ENCODE measurements at regions not wholly inside any gene's neighbourhood (a gene's known extent, or its start where the extent isn't known, plus 50 kb on each side); places are given as distances from the start of the nearest gene placed in this dataset.

DNA sequence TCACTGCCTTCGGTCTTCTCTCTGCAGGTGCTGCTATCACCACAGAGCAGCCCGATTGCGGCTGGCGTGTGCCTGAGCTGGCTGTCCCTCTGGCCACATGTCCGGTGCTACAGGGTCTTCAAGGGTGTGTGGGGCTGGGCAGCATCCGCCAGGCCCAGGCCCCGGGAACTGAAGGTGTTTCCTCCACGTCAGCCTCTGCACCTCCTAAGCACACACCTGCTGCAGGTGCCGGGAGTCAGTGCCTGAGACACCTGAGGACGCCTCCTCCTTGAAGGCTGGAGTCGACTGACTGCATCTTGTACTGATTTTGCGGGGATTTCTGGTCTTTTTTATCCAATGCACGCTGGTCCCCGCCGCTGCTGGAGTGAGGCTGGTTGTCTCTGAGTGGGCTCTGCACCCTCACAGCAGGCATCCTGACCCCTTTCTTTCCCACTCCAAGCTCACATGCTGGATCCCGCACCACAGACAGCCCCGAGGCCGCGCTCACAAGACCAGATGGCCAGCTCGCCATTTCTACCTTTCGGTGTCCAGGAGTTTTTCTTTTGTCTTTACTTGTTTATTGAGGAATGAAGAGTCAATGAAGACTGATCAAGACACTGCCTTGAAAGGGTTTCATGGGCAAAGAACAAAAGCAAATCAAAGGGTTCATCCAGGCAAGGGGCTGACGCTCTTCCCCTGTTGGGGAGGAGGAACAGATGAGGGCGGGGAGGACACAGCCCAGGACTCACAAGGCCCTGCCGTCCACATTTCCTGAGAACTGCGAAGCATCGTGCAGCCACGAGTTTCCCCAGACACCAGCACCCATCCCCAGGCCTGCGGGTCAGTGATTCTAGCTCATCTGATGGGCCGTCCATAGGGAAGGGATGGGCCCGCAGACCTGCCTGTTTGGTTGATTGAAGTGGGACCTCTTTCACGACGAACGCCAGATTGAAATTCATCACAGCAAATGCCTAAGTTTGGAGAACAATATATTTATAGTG, 203.8 kb upstream of the SOX1 start:
- peaks cover 0 to 14% (median 5%) of the 10 kb centered on the region in 11 donors for H3K9me3 Mint-ChIP-seq
- no peaks in the 10 kb centered on the region for H3K36me3 ChIP-seq (ENCODE audit: control insufficient read depth in 2 of 3, insufficient read depth in 3 of 3, low read length in 3 of 3)
- ChIA-PET CTCF (no interaction called here), POLR2A (no interaction called here)
- no peak overlapping the region for H3K27ac ChIP-seq (ENCODE audit: low read depth, low read length)
- H3K27ac Mint-ChIP-seq: no peak overlapping the region
- peaks cover 0 to 11% (median 0%) of the 10 kb centered on the region in 5 donors for H3K27me3 Mint-ChIP-seq
- no peak for DNase-seq
- ATAC-seq: no peak
- H3K9me3 ChIP-seq (ENCODE audit: control insufficient read depth in 2 of 3, low read length in 3 of 3): peaks cover 0 to 3% (median 0%) of the 10 kb centered on the region in 3 experiments
- H3K4me3 ChIP-seq (ENCODE audit: low read length): no peak overlapping the region
- H3K4me1 ChIP-seq (ENCODE audit: control insufficient read depth in 2 of 2, insufficient read depth in 2 of 2, low read length in 2 of 2): no peaks in the 10 kb centered on the region
- H3K27me3 ChIP-seq (ENCODE audit: control insufficient read depth in 2 of 2, insufficient read depth in 2 of 2, low read length in 2 of 2): no peaks in the 10 kb centered on the region
- H3K4me3 Mint-ChIP-seq: no peak overlapping the region
- H3K36me3 Mint-ChIP-seq: no peaks in the 10 kb centered on the region
- H3K4me1 Mint-ChIP-seq: no peaks in the 10 kb centered on the region
- intact Hi-C loops (cut with micrococcal nuclease): no loop called here

DNA sequence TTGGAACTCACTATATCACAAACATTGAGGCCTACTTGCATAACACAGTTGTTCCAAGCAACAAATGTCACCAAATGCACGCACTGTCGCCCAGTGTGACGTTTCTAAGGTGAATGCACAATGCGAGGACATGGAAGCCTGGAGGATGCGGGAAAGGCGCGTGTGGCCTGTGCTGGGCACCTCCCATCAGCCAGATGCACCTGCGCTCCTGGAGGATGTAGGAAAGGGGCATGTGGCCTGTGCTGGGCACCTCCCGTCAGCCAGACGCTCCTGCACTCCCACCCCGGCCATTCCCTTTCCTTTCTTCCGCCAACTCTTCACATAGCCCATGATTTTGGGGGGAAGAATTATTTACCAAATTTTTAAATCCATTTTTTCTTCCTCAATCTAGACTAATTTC, 202.4 kb upstream of the SOX1 start:
- H3K36me3 Mint-ChIP-seq: no peaks in the 10 kb centered on the region
- intact Hi-C loops (cut with micrococcal nuclease): no loop called here
- Histone ChIP-seq H3K27me3 (ENCODE audit: control insufficient read depth in 2 of 2, insufficient read depth in 2 of 2, low read length in 2 of 2) (no peaks in the 10 kb centered on the region), H3K27ac (ENCODE audit: low read depth, low read length) (no peak overlapping the region), H3K9me3 (ENCODE audit: control insufficient read depth in 2 of 3, low read length in 3 of 3) (peaks cover 0 to 3% (median 0%) of the 10 kb centered on the region in 3 experiments), H3K4me3 (ENCODE audit: low read length) (no peak overlapping the region), H3K4me1 (ENCODE audit: control insufficient read depth in 2 of 2, insufficient read depth in 2 of 2, low read length in 2 of 2) (no peaks in the 10 kb centered on the region), H3K36me3 (ENCODE audit: control insufficient read depth in 2 of 3, insufficient read depth in 3 of 3, low read length in 3 of 3) (no peaks in the 10 kb centered on the region)
- POLR2A ChIA-PET: no interaction called here
- CTCF ChIA-PET: no interaction called here
- H3K4me3 Mint-ChIP-seq: no peak overlapping the region
- H3K27me3 Mint-ChIP-seq: peaks cover 0 to 6% (median 0%) of the 10 kb centered on the region in 5 donors
- ATAC-seq: no peak
- DNase-seq: no peak
- peaks cover 0 to 22% (median 5%) of the 10 kb centered on the region in 11 donors for H3K9me3 Mint-ChIP-seq
- no peak overlapping the region for H3K27ac Mint-ChIP-seq
- H3K4me1 Mint-ChIP-seq: no peaks in the 10 kb centered on the region

DNA sequence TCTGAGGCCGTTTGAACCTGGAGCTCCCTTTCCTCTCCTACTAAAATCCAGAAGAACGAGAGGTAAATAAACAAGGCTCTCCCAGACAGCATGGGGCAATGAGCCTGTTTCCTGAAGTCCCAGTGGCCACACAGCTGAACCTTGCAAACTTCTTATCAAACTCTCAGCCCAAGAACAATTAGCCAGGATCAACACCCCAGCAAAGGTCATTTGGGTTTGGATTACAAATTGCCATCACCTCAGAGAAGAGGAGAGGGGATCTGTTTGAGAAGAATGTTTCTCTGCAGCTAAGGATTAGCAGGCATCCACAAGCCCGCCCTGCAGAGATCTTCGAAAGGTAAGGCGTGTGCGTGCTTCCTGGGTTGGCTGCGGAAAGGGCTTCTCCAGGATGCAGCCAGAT, 201.9 kb upstream of the SOX1 start:
- Histone ChIP-seq H3K27ac (ENCODE audit: low read depth, low read length) (no peak overlapping the region), H3K27me3 (ENCODE audit: control insufficient read depth in 2 of 2, insufficient read depth in 2 of 2, low read length in 2 of 2) (no peaks in the 10 kb centered on the region), H3K4me3 (ENCODE audit: low read length) (no peak overlapping the region), H3K9me3 (ENCODE audit: control insufficient read depth in 2 of 3, low read length in 3 of 3) (peaks cover 0 to 3% (median 0%) of the 10 kb centered on the region in 3 experiments), H3K4me1 (ENCODE audit: control insufficient read depth in 2 of 2, insufficient read depth in 2 of 2, low read length in 2 of 2) (no peaks in the 10 kb centered on the region), H3K36me3 (ENCODE audit: control insufficient read depth in 2 of 3, insufficient read depth in 3 of 3, low read length in 3 of 3) (no peaks in the 10 kb centered on the region)
- ChIA-PET CTCF (no interaction called here), POLR2A (no interaction called here)
- H3K36me3 Mint-ChIP-seq: no peaks in the 10 kb centered on the region
- DNase-seq (no peak), ATAC-seq (no peak)
- H3K4me3 Mint-ChIP-seq: no peak overlapping the region
- H3K27ac Mint-ChIP-seq: no peak overlapping the region
- H3K27me3 Mint-ChIP-seq: peaks cover 0 to 6% (median 0%) of the 10 kb centered on the region in 5 donors
- peaks cover 0 to 22% (median 5%) of the 10 kb centered on the region in 11 donors for H3K9me3 Mint-ChIP-seq
- intact Hi-C loops (cut with micrococcal nuclease): no loop called here
- no peaks in the 10 kb centered on the region for H3K4me1 Mint-ChIP-seq

DNA sequence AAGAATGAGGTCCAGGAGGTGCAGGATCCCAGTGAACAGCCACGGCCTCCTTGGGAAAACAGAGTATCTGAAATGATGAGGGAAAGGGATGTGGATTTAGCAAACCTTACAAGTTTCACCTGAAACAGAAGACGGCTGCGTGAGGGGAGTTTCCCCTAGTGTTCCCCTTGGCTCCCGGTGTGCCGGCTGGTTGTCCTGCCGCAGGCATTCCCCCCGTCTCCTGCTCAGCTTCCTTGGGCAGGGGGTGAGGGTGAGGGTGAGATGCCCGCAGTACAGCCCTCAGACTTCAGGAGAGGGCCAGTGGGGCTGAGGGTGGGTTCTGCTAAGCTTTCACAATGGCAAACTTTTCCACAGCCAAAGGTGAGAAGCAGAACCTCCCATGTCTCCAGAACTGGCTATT, 201.1 kb upstream of the SOX1 start:
- Mint-ChIP-seq H3K4me3 (no peak overlapping the region), H3K27me3 (peaks cover 0 to 8% (median 2%) of the 10 kb centered on the region in 5 donors), H3K4me1 (no peaks in the 10 kb centered on the region), H3K9me3 (peaks cover 0 to 22% (median 5%) of the 10 kb centered on the region in 11 donors), H3K36me3 (no peaks in the 10 kb centered on the region), H3K27ac (no peak overlapping the region)
- CTCF ChIA-PET: no interaction called here
- Histone ChIP-seq H3K4me1 (ENCODE audit: control insufficient read depth in 2 of 2, insufficient read depth in 2 of 2, low read length in 2 of 2) (no peaks in the 10 kb centered on the region), H3K9me3 (ENCODE audit: control insufficient read depth in 2 of 3, low read length in 3 of 3) (peaks cover 0 to 3% (median 0%) of the 10 kb centered on the region in 3 experiments), H3K27me3 (ENCODE audit: control insufficient read depth in 2 of 2, insufficient read depth in 2 of 2, low read length in 2 of 2) (no peaks in the 10 kb centered on the region), H3K4me3 (ENCODE audit: low read length) (no peak overlapping the region), H3K27ac (ENCODE audit: low read depth, low read length) (no peak overlapping the region), H3K36me3 (ENCODE audit: control insufficient read depth in 2 of 3, insufficient read depth in 3 of 3, low read length in 3 of 3) (no peaks in the 10 kb centered on the region)
- POLR2A ChIA-PET: no interaction called here
- intact Hi-C loops (cut with micrococcal nuclease): no loop called here
- DNase-seq (no peak), ATAC-seq (no peak)

DNA sequence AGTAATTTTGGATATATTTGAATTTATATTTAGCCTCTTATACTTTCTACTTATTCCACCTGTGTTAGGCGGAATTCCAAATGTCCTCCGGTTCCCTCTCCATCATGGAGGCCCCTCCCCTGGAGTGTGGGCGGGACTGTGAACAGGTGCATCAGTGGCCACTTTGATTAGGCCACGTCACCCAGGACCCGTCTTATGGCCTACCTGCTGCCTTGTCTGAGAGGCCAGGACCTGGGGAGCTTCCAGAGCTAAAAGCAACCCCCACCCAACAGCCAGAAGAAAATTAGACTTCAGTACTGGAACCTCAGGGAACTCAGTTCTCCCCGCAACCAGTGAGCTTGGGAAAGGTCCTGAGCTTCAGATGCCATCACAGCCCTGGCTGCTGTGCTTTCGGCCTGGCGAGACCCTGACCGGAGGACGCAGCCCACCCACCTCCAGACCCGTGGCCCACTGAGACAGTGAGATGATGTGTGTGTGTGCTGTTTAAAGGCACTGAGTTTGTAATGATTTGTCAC, 200.2 kb upstream of the SOX1 start:
- DNase-seq: no peak
- no peak for ATAC-seq
- H3K27me3 ChIP-seq (ENCODE audit: control insufficient read depth in 2 of 2, insufficient read depth in 2 of 2, low read length in 2 of 2): no peaks in the 10 kb centered on the region
- intact Hi-C loops (cut with micrococcal nuclease): no loop called here
- Mint-ChIP-seq H3K27me3 (peaks cover 0 to 15% (median 9%) of the 10 kb centered on the region in 5 donors), H3K4me3 (no peak overlapping the region), H3K9me3 (peaks cover 0 to 22% (median 5%) of the 10 kb centered on the region in 11 donors), H3K36me3 (no peaks in the 10 kb centered on the region), H3K27ac (no peak overlapping the region), H3K4me1 (no peaks in the 10 kb centered on the region)
- no peak overlapping the region for H3K27ac ChIP-seq (ENCODE audit: low read depth, low read length)
- H3K4me1 ChIP-seq (ENCODE audit: control insufficient read depth in 2 of 2, insufficient read depth in 2 of 2, low read length in 2 of 2): no peaks in the 10 kb centered on the region
- no peak overlapping the region for H3K4me3 ChIP-seq (ENCODE audit: low read length)
- ChIA-PET CTCF (no interaction called here), POLR2A (no interaction called here)
- H3K36me3 ChIP-seq (ENCODE audit: control insufficient read depth in 2 of 3, insufficient read depth in 3 of 3, low read length in 3 of 3): no peaks in the 10 kb centered on the region
- peaks cover 0 to 3% (median 0%) of the 10 kb centered on the region in 3 experiments for H3K9me3 ChIP-seq (ENCODE audit: control insufficient read depth in 2 of 3, low read length in 3 of 3)

DNA sequence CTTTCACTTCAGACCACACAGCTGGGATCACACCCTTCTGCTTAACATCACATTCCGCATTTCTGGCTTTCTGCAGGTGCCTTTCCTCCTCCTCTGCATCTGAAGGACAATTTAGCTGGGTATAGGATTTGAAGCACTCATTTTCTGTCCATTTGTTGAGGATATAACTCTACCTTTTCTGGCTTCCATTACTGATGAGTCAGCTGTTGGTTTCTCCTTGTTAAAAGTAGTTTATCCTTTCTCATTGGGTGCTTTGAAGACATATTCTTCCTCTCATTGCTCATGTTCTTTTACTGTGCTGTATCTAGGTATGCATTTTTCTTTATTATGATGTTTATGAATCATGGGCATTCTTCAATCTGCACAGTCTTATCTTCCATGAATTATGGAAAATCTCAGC, 199.3 kb upstream of the SOX1 start:
- ATAC-seq (no peak), DNase-seq (no peak)
- no peaks in the 10 kb centered on the region for H3K36me3 Mint-ChIP-seq
- ChIA-PET POLR2A (no interaction called here), CTCF (no interaction called here)
- H3K4me1 ChIP-seq (ENCODE audit: control insufficient read depth in 2 of 2, insufficient read depth in 2 of 2, low read length in 2 of 2): no peaks in the 10 kb centered on the region
- peaks cover 0 to 22% (median 5%) of the 10 kb centered on the region in 11 donors for H3K9me3 Mint-ChIP-seq
- no peak overlapping the region for H3K4me3 ChIP-seq (ENCODE audit: low read length)
- no peak overlapping the region for H3K4me3 Mint-ChIP-seq
- no peaks in the 10 kb centered on the region for H3K36me3 ChIP-seq (ENCODE audit: control insufficient read depth in 2 of 3, insufficient read depth in 3 of 3, low read length in 3 of 3)
- peaks cover 0 to 21% (median 9%) of the 10 kb centered on the region in 5 donors for H3K27me3 Mint-ChIP-seq
- H3K27me3 ChIP-seq (ENCODE audit: control insufficient read depth in 2 of 2, insufficient read depth in 2 of 2, low read length in 2 of 2): no peaks in the 10 kb centered on the region
- H3K9me3 ChIP-seq (ENCODE audit: control insufficient read depth in 2 of 3, low read length in 3 of 3): peaks cover 0 to 3% (median 0%) of the 10 kb centered on the region in 3 experiments
- H3K27ac Mint-ChIP-seq: no peak overlapping the region
- no peak overlapping the region for H3K27ac ChIP-seq (ENCODE audit: low read depth, low read length)
- H3K4me1 Mint-ChIP-seq: no peaks in the 10 kb centered on the region
- intact Hi-C loops (cut with micrococcal nuclease): no loop called here

Measured in naive thymus-derived CD4-positive, alpha-beta T cell (primary cell).